ENCODE measurements at regions not wholly inside any gene's neighbourhood (a gene's known extent, or its start where the extent isn't known, plus 50 kb on each side); places are given as distances from the start of the nearest gene placed in this dataset.
"Not testable (repeated sequence)": the region's sequence is repeated elsewhere in the genome, so short reads cannot be mapped to it uniquely, and the experiment has no call there.

DNA sequence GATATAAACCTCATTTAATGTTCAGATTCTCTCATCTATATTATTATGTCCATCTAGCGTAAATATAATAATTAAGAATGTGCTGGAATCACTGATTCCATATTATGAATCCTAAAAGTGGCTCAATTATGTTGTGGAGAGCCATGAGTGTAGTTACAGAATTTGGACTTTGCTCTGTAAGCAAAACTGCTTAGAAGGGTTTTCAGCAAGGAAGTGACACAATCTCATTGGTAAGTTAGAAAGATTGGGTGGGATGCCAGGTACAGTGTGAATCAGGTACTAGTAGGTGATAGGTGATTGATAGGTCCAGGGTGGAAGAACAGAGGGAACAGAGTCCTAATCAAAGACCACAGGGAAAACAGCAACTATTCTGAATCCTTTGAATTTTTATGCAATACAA is 74.9 kb upstream of the ABLIM1 start:
- no peak for DNase-seq

DNA sequence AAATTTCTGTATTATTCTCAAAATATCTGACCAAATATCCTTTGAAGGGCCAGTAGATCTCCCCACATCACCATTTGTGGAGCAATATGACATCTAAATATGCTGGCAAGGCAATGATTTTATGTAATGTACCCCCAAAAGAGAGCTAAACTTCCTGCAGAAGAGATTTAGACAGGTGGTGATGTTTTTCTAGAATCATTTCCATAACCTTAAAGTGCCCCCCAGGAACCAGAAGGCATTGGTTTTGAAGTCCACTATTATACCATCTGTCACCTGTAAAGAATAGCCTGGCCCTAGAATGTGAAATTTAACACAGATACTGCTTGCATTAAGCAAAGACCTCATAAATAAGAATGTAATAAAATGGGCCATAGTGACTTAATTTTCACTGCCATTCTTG is 77.9 kb upstream of the ABLIM1 start:
- no peak for DNase-seq

DNA sequence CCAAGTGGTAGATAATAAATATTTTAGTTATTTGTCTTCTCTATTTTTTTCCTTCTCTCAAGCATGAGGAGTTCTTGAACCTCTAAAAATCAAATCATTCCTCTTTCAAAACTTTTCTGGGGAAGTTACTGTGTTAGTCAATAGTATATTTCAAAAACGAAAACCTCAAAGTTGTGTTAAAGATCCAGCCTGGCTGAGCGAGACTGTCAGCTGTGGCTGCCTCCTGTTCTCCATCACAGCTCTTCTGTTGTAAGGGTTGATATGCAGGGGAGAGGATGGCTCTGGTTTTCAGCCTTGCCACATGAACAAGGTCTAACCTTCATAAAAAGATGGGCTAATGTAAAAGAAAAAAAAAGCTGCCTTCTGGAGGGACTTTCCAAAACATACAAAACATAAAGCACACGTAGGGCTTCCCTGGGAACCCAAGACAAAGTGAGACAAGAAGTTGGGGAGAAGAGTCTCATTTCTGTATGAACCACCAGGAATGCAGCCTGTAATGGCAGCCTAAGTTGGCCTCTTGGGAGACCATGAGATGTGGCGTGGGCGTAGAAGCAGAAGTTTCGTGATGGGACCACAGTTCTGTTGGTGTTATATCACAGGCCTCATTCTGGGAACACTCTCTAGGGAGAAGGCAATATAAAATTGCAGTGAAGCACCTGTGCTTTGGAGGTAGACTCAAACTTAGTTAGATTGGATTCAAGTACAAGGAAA is 77.9 kb upstream of the FHIP2A start:
- no peak for DNase-seq

DNA sequence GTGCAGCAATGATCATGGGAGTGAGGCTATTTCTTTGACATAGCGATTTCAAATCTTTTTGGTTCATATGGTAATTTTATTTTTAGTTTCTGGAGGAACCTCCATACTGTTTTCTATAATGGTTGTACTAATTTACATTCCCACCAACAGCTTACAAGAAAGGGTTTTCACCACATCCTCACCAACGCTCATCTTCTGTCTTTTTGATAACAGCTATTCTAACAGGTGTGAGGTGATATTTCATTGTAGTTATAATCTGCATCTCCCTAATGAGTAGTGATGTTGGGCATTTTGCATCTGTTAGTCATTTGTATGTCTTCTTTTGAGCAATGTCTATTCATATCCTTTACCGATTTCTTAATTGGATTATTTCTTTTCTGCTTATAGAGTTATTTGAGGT is 75.0 kb upstream of the FHIP2A start:
- no peak for DNase-seq

DNA sequence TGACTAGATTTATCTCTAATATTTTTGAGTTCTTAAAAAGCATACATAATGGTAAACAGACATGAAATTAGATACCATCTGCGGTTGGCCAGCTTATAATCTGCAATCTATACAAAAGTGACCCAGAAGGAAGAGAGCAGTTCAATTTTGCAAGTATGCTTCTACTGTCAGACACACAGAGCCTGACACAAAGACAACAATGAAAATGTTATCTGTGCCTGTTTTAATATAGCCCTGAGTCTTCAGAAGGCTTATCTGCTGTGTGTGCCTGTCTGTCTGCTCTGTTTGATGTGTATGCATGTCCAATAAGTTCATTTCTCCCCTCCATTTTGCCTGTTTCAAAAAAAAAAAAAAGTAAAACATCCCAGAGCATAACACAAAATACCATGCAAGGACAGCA is 73.3 kb upstream of the FHIP2A start:
- no peak for DNase-seq

DNA sequence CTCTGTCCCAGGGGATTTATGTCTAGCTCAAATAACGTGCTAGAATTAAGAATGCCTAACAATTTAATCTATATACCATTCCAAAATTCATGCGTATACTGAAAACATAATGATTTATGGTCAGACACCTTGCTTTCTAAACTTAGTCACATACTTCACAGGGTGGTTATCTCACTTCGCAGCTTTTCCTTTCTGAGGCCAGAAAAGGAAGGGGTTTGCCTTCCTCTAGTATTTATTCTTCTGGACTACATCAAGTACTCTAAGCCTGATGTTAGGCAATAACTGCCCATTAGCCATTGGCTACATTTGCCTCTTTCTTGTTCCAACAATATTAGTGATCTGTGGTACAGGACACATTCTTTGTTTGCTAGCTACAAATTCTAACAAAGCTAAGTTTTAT is 72.6 kb upstream of the FHIP2A start:
- no peak for DNase-seq

DNA sequence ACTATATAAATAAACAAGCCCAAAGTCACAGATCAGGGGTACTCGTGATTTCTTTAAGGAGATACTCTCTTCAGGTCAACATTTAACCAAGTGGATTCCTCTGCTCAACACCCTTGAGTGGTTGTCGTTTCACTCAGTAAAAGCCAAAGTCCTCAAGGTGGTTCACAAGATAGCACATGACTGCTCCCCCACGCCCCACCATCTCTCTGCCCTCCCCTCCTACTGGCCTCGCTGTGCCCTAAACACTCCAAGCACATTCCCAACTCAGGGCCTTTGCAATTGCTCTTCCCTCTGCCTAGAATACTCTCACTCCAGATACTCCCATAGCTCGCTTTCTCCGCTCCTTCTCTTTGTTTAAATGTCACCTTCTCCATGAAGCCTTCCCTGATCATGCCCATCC is 72.1 kb upstream of the FHIP2A start:
- DNase-seq: no peak

DNA sequence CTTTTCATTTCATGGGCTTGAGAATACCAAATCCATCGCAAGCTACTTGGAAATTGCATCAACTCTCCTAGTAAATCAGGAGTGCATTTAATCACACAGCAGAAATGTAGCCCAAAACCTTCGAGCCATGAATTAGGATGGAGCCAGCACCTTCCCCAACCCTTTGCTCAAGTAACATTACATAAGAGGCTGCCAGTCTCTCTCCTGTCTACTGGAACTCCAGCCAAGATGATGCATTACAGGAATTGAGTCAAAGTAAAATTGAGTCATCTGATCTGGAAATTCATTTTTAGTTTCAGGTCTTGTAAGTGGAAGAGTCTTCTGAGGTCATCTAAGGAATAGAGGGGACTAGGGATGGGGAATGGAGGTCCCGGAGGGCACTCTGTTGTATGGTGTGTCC is 69.7 kb upstream of the FHIP2A start:
- no peak for DNase-seq

DNA sequence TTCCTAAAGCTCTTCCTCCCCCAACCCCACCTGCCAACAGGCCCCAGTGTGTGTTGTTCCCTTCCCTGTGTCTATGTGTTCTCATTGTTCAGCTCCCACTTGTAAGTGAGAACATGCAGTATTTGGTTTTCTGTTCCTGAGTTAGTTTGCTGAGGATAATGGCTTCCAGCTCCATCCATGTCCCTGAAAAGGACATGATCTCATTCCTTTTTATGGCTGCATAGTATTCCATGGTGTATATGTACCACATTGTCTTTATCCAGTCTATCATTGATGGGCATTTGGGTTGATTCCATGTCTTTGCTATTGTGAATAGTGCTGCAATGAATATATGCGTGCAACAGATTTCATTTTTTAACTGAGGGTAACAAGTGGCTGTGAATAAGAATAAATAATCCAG is 69.0 kb upstream of the FHIP2A start:
- DNase-seq: not testable (repeated sequence)

DNA sequence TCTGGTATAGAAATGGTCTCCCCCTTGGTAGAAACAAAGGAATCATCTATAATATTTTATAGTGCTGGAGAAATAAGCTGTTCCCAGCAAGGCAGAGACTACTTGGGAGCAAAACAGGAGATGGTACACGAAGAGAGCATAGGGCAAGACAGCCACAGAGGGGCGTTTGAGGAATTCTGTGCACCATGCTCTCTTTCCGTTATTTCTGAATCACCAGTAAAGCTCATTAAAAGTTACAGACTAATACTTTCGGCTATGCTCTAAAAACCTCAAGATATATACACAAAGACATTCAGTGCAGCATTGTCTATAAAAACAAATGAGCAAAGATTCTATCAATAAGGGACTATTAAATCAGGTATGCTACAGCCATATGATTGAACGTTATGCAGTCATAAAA is 68.5 kb upstream of the FHIP2A start:
- no peak for DNase-seq

DNA sequence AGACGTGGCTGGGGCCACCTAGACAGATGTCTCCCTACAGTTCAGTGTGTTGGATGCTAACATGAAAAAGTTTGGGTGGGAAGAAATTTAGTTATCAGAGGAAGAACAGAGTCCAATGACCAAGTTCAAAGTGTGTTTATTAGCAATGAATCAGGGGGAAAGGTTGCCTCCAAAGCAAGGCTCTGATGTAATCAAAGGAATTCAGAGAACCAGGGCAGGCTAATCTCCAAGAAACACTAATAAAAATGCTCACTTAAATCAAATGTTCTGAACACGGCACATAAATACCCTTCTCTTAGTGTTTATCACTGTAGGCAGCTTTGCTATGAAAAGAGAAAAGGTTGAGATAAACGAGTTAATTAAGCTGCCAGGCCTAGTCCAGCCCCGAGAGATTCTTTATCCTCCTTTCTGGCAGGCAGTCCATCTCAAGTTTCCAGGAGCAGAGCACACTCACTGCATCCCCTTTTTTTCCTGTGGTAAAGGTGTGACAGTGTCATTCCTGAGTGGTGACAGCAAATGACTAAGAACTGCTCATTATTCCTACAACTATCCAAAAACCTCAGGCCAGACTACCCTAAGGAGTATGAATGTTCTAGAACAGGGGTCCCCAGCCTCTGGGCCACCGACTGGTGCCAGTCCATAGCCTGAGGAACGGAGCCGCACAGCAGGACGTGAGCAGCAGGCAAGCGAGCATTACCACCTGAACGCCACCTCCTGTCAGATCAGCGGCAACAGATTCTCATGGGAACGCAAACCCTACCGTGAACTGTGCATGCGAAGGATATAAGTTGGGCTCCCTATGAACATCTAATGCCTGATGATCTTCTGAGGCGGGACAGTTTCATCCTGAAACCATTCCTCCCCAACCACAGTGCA is 66.9 kb upstream of the FHIP2A start:
- no peak for DNase-seq

DNA sequence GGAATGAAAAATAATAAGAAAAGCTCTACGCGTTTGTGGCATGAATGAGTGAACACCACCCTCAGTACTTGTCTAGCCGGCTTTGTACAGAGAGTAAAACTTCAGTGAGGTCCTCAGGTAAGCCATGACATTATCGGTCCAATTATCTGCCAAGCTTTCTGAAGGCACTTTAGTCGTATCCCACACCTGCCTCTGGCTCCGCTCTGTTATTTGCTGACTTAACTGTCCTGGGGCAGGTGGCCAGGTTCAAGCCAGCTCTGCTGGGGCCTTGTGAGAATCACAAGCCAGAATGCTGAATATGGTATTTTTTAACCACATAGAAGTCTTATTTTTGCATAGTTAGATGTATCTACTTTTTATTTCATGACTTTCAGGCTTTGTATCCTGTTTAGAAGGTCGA is 66.0 kb upstream of the FHIP2A start:
- no peak for DNase-seq

DNA sequence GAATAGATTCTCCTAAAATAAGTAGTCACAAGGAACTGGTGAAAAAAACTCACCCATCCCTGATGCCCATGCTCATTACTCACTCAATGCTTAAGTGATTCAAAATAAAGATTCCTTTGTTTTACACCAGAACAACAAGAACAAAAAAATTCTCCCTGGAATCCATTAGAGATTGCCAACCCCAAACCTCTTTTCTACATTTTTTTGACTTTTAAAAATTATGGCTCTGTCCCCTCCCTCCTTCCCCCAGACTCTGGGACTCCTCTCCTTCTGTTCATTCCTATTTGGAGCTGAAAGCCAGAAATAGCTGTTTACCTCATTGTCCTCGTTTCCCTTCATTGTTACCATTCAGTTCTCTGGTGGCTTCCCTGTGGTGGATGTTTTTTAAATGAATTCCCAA is 63.2 kb upstream of the FHIP2A start:
- DNase-seq: no peak

DNA sequence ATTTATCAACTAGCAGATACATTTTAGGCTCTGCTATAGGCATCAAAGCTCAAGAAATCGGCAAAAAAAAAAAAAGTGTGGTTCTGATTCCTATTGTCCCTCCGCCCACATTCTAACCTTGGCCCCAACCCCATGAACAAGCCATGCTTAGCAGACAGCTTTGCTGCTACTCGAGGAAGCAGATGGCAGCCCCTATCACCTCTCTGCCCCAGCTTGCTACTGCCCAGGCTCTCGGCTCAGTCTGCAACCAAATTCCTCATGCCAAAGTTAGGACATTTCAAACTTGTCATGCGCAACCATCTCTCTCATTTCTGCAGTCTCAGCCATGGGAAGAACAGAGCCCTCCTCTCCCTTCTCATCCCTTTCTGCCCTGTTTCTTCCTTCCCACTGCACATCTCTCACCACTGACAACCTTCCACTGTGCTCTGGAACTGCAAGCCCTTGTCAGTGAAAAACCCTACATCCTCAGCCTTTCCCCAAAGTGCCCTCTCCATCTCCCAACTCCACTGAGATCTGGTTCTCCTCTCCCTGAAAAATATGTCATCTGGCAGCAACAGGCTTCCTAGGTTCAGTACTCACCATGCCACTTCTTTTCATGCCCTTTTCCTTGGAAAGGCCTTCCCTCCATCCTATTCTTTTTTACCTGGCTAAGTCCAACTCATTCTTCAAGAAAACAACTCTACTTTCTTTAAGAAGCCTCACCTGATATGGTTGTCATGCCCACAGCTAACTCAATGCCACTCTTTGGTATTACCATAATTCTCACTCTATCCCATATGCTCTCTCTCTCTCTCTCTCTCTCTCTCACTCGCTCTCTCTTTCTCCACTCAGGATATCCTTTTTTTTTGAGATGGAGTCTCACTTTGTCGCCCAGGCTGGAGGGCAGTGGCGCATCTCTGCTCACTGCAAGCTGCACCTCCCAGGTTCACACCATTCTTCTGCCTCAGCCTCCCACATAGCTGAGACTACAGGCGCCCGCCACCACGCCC is 60.1 kb upstream of the FHIP2A start:
- no peak for DNase-seq

DNA sequence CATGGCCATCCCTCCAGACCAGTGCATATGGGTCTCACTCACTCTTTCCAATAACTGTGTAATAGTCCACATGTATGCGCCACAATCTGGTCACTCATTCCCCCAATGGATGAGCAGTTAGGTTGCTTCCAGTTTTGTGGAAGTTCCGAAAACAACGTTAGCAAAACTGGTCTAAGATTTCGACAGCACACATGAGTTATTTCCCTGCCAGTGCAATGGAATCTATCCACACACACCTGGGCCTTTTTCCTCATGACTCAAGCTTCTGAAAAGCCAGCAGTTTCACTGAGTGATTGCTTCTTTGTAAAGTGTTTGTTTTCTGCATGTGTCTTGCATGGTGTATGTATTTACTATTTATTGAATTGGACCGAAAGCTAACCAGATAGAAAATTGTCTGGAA is 58.8 kb upstream of the FHIP2A start:
- DNase-seq: no peak

DNA sequence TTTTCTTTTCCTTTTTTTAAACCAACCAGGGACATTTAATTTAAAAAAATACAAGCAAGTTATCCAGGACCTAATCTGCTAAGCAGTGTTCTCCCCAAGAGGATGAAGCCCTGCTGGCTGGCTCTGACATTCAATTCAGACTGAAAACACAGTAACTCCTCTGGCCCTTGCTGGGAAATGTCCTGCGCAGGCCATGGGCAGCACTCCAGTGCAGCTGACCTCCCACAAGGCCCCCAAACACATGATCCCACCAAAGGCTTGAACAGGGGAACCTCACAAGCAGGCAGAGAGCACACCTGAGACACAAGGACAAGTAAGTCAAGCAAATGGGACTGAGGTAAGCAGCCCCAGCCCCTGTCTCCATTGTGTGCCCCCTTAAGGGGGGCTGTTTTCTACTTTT is 56.9 kb upstream of the FHIP2A start:
- DNase-seq: no peak

DNA sequence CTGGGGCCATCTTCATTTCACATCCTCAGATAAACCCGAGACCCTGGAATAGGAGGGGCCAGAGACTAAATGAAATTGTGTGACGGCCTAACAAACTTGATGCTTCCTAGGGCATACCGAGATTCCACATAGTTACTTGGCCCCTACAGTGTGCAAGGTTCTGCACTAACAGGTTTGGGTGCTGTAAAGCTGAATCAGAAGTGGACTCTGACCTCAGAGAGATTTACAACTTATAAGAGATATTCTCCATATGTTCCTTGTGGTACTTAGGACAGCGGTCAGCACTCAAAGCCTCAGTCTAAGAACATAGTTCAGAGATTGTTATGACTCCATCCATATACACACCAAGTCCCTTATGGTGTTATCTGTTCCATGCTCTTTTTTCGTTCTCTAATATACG is 55.1 kb upstream of the FHIP2A start:
- DNase-seq: no peak

DNA sequence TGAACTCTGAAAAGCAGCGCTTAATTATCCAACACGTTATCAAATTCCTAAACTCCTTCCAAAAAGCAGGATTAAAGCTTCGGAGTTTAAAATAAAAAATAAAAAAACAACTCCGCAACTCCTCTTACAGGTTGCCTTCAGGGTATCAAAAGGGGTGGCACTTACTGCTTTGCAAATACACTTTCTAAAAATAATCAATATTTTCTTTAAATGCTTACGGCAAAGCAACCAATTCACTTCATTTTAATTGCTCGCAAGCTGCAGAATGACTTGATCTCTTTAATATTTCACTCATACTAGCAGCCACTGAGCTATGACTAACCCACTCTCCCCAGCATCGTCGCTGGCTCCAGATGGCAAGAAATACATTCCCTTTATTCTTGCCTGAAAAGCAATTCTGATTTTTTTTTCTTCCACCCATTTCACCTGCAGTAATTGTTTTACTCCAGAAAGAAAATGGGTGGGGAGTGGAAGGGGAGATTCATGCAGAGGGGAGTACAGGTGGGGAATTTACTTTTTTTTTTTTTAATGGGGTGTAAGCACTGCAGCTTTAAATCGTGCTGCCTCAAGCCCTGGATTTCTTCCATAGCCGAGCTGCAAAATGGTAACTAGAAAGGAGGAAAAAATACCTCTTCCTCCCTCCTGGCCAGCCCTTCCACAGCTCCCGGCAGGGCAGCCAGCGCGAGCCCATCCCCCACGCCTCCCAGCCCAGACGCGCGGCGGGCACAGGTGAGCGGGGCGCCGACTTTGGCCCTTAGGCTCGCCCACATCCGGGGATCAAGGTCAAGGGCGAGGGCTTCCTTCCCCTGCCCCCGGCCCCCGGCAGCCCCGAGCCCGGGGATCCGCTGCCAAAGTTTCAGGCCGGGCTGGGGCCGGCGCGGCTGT is 54.2 kb upstream of the FHIP2A start:
- peak; percentile 32 for DNase-seq

DNA sequence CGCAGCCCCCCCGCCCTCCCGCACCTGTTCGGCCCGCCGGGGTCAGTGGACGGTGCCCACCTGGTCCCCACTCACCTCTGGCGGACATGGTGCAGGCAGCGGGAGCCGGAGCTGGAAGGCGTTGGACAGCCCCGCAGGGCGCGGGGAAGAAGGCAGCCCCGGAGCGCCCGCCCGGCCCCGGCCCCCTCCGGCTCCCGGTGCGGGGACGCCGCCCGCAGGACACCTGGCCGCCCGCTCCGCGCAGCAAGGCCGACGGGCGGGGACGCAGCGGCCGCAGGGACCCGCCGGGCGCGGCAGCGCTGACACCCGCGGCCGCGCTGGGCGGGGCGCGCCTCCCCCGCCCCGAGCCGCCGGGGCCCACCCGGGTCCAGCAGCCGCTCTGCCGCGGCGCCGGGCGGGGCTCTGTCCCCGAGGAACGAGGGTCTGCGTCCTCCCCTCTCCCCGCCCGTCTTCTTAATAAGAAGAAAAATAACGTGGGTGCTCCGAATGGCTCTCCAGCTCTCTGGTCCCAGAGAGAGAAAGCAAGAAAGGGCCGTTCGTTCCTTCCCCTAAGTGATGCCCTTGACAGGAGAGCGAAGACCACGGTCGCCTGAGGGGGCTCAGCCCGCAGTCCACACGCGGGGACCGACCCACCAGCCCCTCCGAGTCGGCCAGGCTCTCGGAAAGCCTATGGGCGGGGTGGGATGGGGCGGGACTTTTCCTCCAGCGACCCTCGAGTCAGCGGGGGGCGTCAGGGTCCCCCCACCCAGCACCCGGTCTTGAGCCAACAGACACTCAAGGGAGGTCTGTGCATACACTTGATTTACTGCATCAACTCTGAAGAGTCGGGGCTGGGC is 53.4 kb upstream of the FHIP2A start:
- DNase-seq: peak; percentile 8

DNA sequence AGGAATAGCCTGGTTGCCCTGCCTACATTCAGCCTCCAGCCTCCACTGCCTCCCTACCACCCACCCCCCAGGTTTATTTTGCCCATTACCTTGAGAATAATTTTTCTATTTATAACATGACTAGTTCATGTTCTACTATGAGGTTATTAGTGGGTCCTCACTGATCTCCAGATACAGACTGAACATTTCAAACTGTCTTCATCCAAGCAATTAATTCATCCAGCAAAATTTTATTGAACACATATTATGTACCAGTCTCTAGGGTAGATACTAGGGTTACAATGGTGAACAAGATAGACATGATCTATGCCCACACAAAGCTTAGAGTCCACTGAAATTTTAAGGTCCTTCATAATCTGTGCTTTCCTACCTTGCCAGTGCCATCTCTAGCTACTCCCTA is 51.6 kb upstream of the FHIP2A start:
- no peak for DNase-seq

DNA sequence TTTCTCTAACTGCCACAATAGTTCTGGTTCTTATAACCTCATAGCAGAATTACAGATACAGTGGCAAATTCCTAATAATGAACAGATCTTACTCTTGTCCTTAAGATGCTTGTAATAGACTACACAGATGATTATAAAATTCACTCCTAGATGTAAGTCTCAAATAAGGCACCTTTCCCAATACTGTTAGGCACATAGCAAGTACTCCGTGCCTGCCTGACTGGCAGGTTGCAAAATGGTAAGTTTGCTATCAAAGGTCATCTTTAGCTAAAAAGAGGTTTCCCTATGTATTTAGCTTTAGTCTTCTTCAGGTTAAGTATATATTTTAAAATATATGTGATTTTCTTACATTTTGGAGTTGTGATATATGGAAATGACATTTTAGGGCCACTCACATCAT is 50.4 kb upstream of the FHIP2A start:
- no peak for DNase-seq
